ENCODE measurements at regions not wholly inside any gene's neighbourhood (a gene's known extent, or its start where the extent isn't known, plus 50 kb on each side); places are given as distances from the start of the nearest gene placed in this dataset.
A peak's percentile ranks its signal among the peaks of the same experiment; 100 is the strongest.

DNA sequence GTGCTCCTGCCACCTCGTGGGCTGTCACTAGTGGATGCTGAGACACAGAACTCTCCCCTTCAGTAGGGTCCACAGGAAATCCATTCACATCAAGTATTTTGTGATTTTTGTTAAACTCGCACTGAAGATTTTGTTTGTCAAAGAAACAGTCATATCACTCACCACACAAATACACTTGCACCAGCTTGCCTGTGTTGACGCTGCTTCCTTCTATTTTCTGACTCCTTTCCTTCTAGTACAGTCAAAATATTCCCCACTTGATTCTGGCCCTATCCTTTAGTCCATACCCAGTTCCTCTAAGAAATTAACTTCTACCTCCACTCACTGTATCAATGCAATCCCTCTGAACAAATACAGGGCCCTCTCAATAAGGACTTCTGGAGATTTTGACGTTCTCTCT lies 213.2 kb upstream of the ARL4C start:
- Histone ChIP-seq H3K18ac (ENCODE audit: extremely low read depth, low read length) (no peak overlapping the region; the same call in 1 of the 2 replicates), H4K8ac (ENCODE audit: extremely low read depth, insufficient read depth, low read length) (no peak overlapping the region), H3K14ac (ENCODE audit: insufficient read length) (no peak overlapping the region), H3K4ac (replicated peaks; ENCODE audit: insufficient read length, low read depth, low read length) (no peak overlapping the region), H3K23me2 (ENCODE audit: low read depth, low read length) (no peaks in the 10 kb centered on the region), H4K91ac (replicated peaks; ENCODE audit: insufficient read length, low read length) (peak overlapping the region; percentile 2), H3K4me3 (ENCODE audit: extremely low read depth in 1 of 4, insufficient read depth in 2 of 4, low read depth in 3 of 4, low read length in 4 of 4) (peak overlapping the region in 1 of 4 experiments; percentile 31; a peak in 2 of 8 replicates), H3K4me1 (replicated peaks in 1 of 4; ENCODE audit: control insufficient read depth in 3 of 4, insufficient read depth in 4 of 4, low read length in 3 of 4) (peaks cover 5 to 29% (median 18%) of the 10 kb centered on the region in 4 experiments; a peak in 6 of 7 replicates), H2AFZ (ENCODE audit: low read length) (no peak overlapping the region), H2BK12ac (ENCODE audit: low read depth, low read length) (no peak overlapping the region), H3K9me3 (ENCODE audit: insufficient read depth in 2 of 2, low read depth in 1 of 2, low read length in 1 of 2) (no peaks in the 10 kb centered on the region), H3K4me2 (ENCODE audit: insufficient read depth in 1 of 2, low read depth in 2 of 2, low read length in 2 of 2) (peak overlapping the region; percentile 4 to 51; a peak in 2 of 4 replicates), H3K79me2 (ENCODE audit: control insufficient read depth in 1 of 2, insufficient read depth in 2 of 2, low read length in 2 of 2) (no peaks in the 10 kb centered on the region), H3K56ac (replicated peaks; ENCODE audit: insufficient read length, low read depth, low read length) (no peak overlapping the region), H2BK20ac (ENCODE audit: low read length) (no peak overlapping the region), H3K23ac (ENCODE audit: insufficient read length) (no peak overlapping the region), H4K5ac (ENCODE audit: insufficient read length, low read depth, low read length) (no peak overlapping the region), H2BK15ac (ENCODE audit: low read length) (no peak overlapping the region), H3K27me3 (replicated peaks in 1 of 4; ENCODE audit: control insufficient read depth in 3 of 4, extremely low read depth in 1 of 4, insufficient read depth in 3 of 4, low read length in 3 of 4) (peaks cover 0 to 20% (median 11%) of the 10 kb centered on the region in 4 experiments; a peak in 4 of 7 replicates), H3K79me1 (ENCODE audit: low read depth, low read length) (no peaks in the 10 kb centered on the region), H3K36me3 (ENCODE audit: control insufficient read depth in 2 of 4, insufficient read depth in 4 of 4, low read length in 3 of 4) (no peaks in the 10 kb centered on the region), H2AK5ac (ENCODE audit: low read depth, low read length) (no peak overlapping the region), H4K20me1 (replicated peaks in 1 of 2; ENCODE audit: control insufficient read depth in 1 of 2, insufficient read depth in 2 of 2, low read length in 2 of 2) (no peaks in the 10 kb centered on the region), H3K9ac (replicated peaks in 1 of 4; ENCODE audit: extremely low read depth in 1 of 4, low read depth in 3 of 4, low read length in 3 of 4) (no peak overlapping the region), H2BK120ac (replicated peaks; ENCODE audit: low read depth, low read length) (no peak overlapping the region), H3K27ac (ENCODE audit: low read depth, low read length) (no peak overlapping the region), H2BK5ac (ENCODE audit: low read depth, low read length) (no peak overlapping the region)
- DNase-seq (ENCODE audit: low read depth in 1 of 2, low spot score in 2 of 2) (no peak), FAIRE-seq (no peak)
- ChIA-PET POLR2A (ENCODE audit: partially characterized antibody) (no interaction called here), CTCF (ENCODE audit: partially characterized antibody) (interaction anchor here (1.9 kb wide), 1 partner anchor 16 kb away, joined by 4 read pairs; no protein-coding TSS in a partner anchor)
- 44% methylated on average over 4 of the region's 4 CpGs; no CpG with 5 or more reads in 1 of the 2 experiments for WGBS, 2 experiments (ENCODE audit: extremely low coverage in 1 of 2, insufficient coverage in 1 of 2, insufficient read length in 1 of 2, insufficient replicate concordance in 2 of 2, low coverage in 1 of 2, low lambda C conversion rate in 2 of 2, missing lambda C conversion rate in 1 of 2)
- no peak for TF ChIP-seq YY1 (IDR thresholded peaks at IDR 0.05; ENCODE audit: low read depth, low read length)
- no peak for TF ChIP-seq BCL11A (IDR thresholded peaks at IDR 0.05; ENCODE audit: low read depth in 2 of 2, low read length in 2 of 2)
- no peak for TF ChIP-seq FOSL1 (IDR thresholded peaks at IDR 0.05; ENCODE audit: insufficient read depth, low read depth, low read length)
- no peak for TF ChIP-seq TCF12 (IDR thresholded peaks at IDR 0.05; ENCODE audit: low read depth, low read length)
- TF ChIP-seq JUN (IDR thresholded peaks at IDR 0.05; ENCODE audit: low read depth, low read length) = no peak
- TF ChIP-seq EGR1 (IDR thresholded peaks at IDR 0.05; ENCODE audit: borderline replicate concordance, low read depth, low read length) = no peak
- TF ChIP-seq SP2 (IDR thresholded peaks at IDR 0.05; ENCODE audit: low read length) = no peak
- no peak for TF ChIP-seq KDM4A (IDR thresholded peaks at IDR 0.05; ENCODE audit: low read depth, low read length, severe bottlenecking)
- TF ChIP-seq TAF1 (IDR thresholded peaks at IDR 0.05; ENCODE audit: low read depth, low read length) = no peak
- no peak for TF ChIP-seq MAFK (IDR thresholded peaks at IDR 0.05; ENCODE audit: low read depth, low read length)
- no peak for TF ChIP-seq EP300 (IDR thresholded peaks at IDR 0.05; ENCODE audit: borderline replicate concordance in 1 of 2, low read depth in 2 of 2, low read length in 2 of 2)
- TF ChIP-seq SRF (IDR thresholded peaks at IDR 0.05; ENCODE audit: low read depth, low read length) = no peak
- TF ChIP-seq RAD21 (IDR thresholded peaks at IDR 0.05 in 1 of 2, conservative IDR thresholded peaks at IDR 0.05 in 1 of 2; ENCODE audit: low read depth in 2 of 2, low read length in 2 of 2) = no peak
- no peak for TF ChIP-seq BRCA1 (IDR thresholded peaks at IDR 0.05; ENCODE audit: low read depth, low read length)
- no peak for TF ChIP-seq NANOG (IDR thresholded peaks at IDR 0.05; ENCODE audit: insufficient read depth, low read depth, low read length, poor library complexity, severe bottlenecking)
